GM12878 (cell line): ENCODE measurements at regions not wholly inside any gene's neighbourhood (a gene's known extent, or its start where the extent isn't known, plus 50 kb on each side); places are given as distances from the start of the nearest gene placed in this dataset.

Source experiments
- ATAC-seq: fragments of 200-7000 bp; cut with Tn5 transposase; 3 replicates; pipeline ENCODE4 v1.9.1; 2020; ENCODE audit warnings: mild to moderate bottlenecking, moderate library complexity
- BruUV-seq: library from RNA; stranded (reverse); fragments of 400-500 nt; replicated peaks from 2 replicates; lab custom pipeline; 2021; lab: Mats Ljungman, UMichigan
- CTCF ChIA-PET: fragments of 300-600 bp; sonication (Branson Sonifier 250); formaldehyde crosslinking; extraction: SDS; loops from one replicate; lab custom pipeline; 2021; ENCODE audit warnings: inconsistent platforms; lab: Yijun Ruan, JAX
- POLR2A ChIA-PET: fragments of 350-600 bp; formaldehyde crosslinking; extraction: SDS; loops from one replicate; lab custom pipeline; 2021; ENCODE audit warnings: inconsistent platforms; lab: Charles Lee
- RAD21 ChIA-PET: fragments of 300-600 bp; sonication (Branson Sonifier 250); formaldehyde crosslinking; loops from one replicate; lab custom pipeline; 2023; ENCODE audit warnings: antibody characterized with exemption; ENCODE audit not compliant: unreplicated experiment; lab: Charles Lee
- SMC1A ChIA-PET: fragments of 300-600 bp; sonication (Branson Sonifier 250); formaldehyde crosslinking; loops from one replicate; lab custom pipeline; 2023; ENCODE audit not compliant: unreplicated experiment, uncharacterized antibody; lab: Charles Lee
- DNase-seq: peaks from one replicate; pipeline ENCODE4 v3.0.0-alpha.2; 2011; ENCODE audit warnings: low read depth, low spot score
- FAIRE-seq: peaks from 3 replicates; lab custom pipeline; 2011; peaks lifted over from hg19 to GRCh38; lab: Jason Lieb, UNC
- H2AFZ ChIP-seq: 2 replicates; pipeline ENCODE4 v1.6.0; 2011; ENCODE audit warnings: low read depth, low read length, control low read depth; ENCODE audit not compliant: control insufficient read depth
- H3K27ac ChIP-seq: 2 replicates; pipeline ENCODE4 v1.5.1; 2011; ENCODE audit warnings: control low read depth; ENCODE audit not compliant: control insufficient read depth, insufficient read depth
- H3K27me3 ChIP-seq, 2 experiments: replicated peaks in 1 of 2; 2 replicates each; pipeline versions ENCODE4 v1.6.0 to v1.6.1; 2011; ENCODE audit warnings: low read length in 1 of 2; ENCODE audit not compliant: control insufficient read depth in 2 of 2, insufficient read depth in 2 of 2
- H3K36me3 ChIP-seq, 2 experiments: 2 replicates each; pipeline ENCODE4 v1.5.1; 2011; ENCODE audit warnings: low read length in 1 of 2; ENCODE audit not compliant: control insufficient read depth in 2 of 2, insufficient read depth in 2 of 2
- H3K4me1 ChIP-seq: 2 replicates; pipeline ENCODE4 v1.6.1; 2011; ENCODE audit warnings: mild to moderate bottlenecking, low read length, moderate library complexity, mixed read lengths; ENCODE audit not compliant: control insufficient read depth, insufficient read depth
- H3K4me2 ChIP-seq: 2 replicates; pipeline ENCODE4 v1.6.0; 2011; ENCODE audit warnings: control low read depth; ENCODE audit not compliant: control insufficient read depth, insufficient read depth
- H3K4me3 ChIP-seq: fragments of 200-600 bp; sonication (generic); 2 replicates; pipeline ENCODE4 v1.5.1; 2016
- H3K79me2 ChIP-seq: 2 replicates; pipeline ENCODE4 v1.6.0; 2011; ENCODE audit warnings: low read length; ENCODE audit not compliant: control insufficient read depth, insufficient read depth
- H3K9ac ChIP-seq: 2 replicates; pipeline ENCODE4 v1.8.0; 2011; ENCODE audit warnings: low read length, control low read depth, mixed read lengths; ENCODE audit not compliant: control insufficient read depth, insufficient read depth
- H3K9me3 ChIP-seq: replicated peaks from 3 replicates; pipeline ENCODE4 v1.5.1; 2011; ENCODE audit warnings: mild to moderate bottlenecking, low read length; ENCODE audit not compliant: control insufficient read depth, insufficient read depth
- H4K20me1 ChIP-seq: 2 replicates; pipeline ENCODE4 v1.6.0; 2011; ENCODE audit not compliant: control insufficient read depth, insufficient read depth
- MEF2B ChIP-seq: fragments of 450-650 bp; IDR thresholded peaks from 2 replicates; pipeline ENCODE4 v1.6.1; 2018; ENCODE audit warnings: mild to moderate bottlenecking, moderate library complexity; ENCODE audit not compliant: partially characterized antibody, poor library complexity, severe bottlenecking
- SIX5 ChIP-seq: IDR thresholded peaks from 2 replicates; pipeline ENCODE4 v1.6.1; 2011; ENCODE audit warnings: mild to moderate bottlenecking, low read depth, low read length, moderate library complexity; ENCODE audit not compliant: severe bottlenecking
- TCF12 ChIP-seq: IDR thresholded peaks from 2 replicates; pipeline ENCODE4 v1.6.1; 2011; ENCODE audit warnings: low read depth, mild to moderate bottlenecking, low read length
- ZNF687 ChIP-seq: fragments of 450-650 bp; IDR thresholded peaks from 2 replicates; pipeline ENCODE4 v1.6.1; 2017; ENCODE audit warnings: mild to moderate bottlenecking, moderate library complexity
- WGBS: methylation state at CpG from one replicate; pipeline ENCODE4 v1.1.6; 2016; ENCODE audit warnings: low lambda C conversion rate; ENCODE audit not compliant: insufficient replicate concordance, insufficient coverage; ENCODE audit errors: missing lambda C conversion rate; 5-methylcytosine and 5-hydroxymethylcytosine counted together
- in situ Hi-C: fragments of 300-500 bp; cut with MboI; formaldehyde crosslinking; loops from 9 replicates; pipeline ENCODE4 v1.14.3; 2018; ENCODE audit warnings: mixed read lengths
- intact Hi-C: fragments of 100-400 bp; cut with micrococcal nuclease; formaldehyde crosslinking; loops from one replicate; pipeline ENCODE4 v1.14.2; 2022; ENCODE audit not compliant: unreplicated experiment
- TF ChIP-seq, protein P1 (sequence below): IDR thresholded peaks from 2 replicates; pipeline ENCODE4 v1.6.1; 2011; ENCODE audit warnings: mild to moderate bottlenecking, low read depth, low read length, moderate library complexity; ENCODE audit not compliant: insufficient replicate concordance
- TF ChIP-seq, protein P2 (sequence below): fragments of 450-650 bp; conservative IDR thresholded peaks from 2 replicates; pipeline ENCODE4 v1.6.1; 2017; ENCODE audit warnings: mild to moderate bottlenecking, moderate library complexity
- TF ChIP-seq, protein P3 (sequence below): fragments of 450-650 bp; IDR thresholded peaks from 2 replicates; pipeline ENCODE4 v1.6.1; 2017; ENCODE audit warnings: mild to moderate bottlenecking, moderate library complexity

DNA sequence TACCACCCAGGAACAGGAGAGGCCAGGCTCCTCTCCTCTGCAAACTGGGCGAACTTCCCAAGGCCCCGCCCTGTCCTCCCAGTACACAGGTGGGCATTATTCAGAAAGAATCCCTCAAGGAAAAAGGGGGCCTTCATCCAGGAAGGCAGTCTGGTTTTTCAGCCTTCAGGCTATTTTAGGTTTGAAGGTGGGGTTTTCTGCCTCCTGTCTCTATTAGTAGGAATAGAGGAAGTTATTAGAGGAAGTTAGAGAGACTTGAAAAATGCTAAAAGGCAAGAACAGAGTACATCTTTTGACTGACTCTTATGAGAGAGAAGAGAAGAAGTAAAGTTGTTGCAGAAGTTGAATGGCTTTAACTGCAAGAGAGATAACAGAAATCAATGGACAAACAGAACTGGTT, 250.9 kb upstream of the SORCS1 start (continued):
- no peak for TF ChIP-seq ZNF687
- TF ChIP-seq TCF12 = no peak
- TF ChIP-seq, protein P1, sequence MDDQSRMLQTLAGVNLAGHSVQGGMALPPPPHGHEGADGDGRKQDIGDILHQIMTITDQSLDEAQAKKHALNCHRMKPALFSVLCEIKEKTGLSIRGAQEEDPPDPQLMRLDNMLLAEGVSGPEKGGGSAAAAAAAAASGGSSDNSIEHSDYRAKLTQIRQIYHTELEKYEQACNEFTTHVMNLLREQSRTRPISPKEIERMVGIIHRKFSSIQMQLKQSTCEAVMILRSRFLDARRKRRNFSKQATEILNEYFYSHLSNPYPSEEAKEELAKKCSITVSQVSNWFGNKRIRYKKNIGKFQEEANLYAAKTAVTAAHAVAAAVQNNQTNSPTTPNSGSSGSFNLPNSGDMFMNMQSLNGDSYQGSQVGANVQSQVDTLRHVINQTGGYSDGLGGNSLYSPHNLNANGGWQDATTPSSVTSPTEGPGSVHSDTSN = no peak
- peak; percentile 44 for TF ChIP-seq MEF2B

- Histone ChIP-seq H3K4me3 (no peak overlapping the region), H3K27me3 (no peaks in the 10 kb centered on the region), H3K4me2 (no peak overlapping the region), H3K4me1 (peaks cover 20% of the 10 kb centered on the region), H3K9me3 (no peaks in the 10 kb centered on the region), H3K36me3 (no peaks in the 10 kb centered on the region), H3K9ac (no peak overlapping the region), H2AFZ (no peak overlapping the region), H3K27ac (no peak overlapping the region), H3K79me2 (no peaks in the 10 kb centered on the region), H4K20me1 (no peaks in the 10 kb centered on the region)
- POLR2A ChIA-PET = no interaction called here
- SMC1A ChIA-PET = interaction anchor here (0.8 to 7.1 kb wide), 10 partner anchors 19 to 618 kb away, joined by 3 to 129 read pairs (median 3); no protein-coding TSS in a partner anchor
- intact Hi-C loops = no loop called here
- FAIRE-seq = no peak
- DNase-seq = no peak
- CTCF ChIA-PET = interaction anchor here (0.9 to 3.4 kb wide), 5 partner anchors 30 to 790 kb away, joined by 3 to 17 read pairs (median 5); no protein-coding TSS in a partner anchor
- BruUV-seq = no TSS peak
- in situ Hi-C loops = loop anchor here (5.0 to 25.0 kb wide), 2 partner anchors 398 to 1123 kb away; no protein-coding TSS in a partner anchor
- no peak for ATAC-seq
- 50% methylated on average over 1 of the region's 1 CpG for WGBS
- RAD21 ChIA-PET = interaction anchor here (0.8 to 1.7 kb wide), 4 partner anchors 23 to 495 kb away, joined by 3 read pairs; no protein-coding TSS in a partner anchor
- TF ChIP-seq, protein P2, sequence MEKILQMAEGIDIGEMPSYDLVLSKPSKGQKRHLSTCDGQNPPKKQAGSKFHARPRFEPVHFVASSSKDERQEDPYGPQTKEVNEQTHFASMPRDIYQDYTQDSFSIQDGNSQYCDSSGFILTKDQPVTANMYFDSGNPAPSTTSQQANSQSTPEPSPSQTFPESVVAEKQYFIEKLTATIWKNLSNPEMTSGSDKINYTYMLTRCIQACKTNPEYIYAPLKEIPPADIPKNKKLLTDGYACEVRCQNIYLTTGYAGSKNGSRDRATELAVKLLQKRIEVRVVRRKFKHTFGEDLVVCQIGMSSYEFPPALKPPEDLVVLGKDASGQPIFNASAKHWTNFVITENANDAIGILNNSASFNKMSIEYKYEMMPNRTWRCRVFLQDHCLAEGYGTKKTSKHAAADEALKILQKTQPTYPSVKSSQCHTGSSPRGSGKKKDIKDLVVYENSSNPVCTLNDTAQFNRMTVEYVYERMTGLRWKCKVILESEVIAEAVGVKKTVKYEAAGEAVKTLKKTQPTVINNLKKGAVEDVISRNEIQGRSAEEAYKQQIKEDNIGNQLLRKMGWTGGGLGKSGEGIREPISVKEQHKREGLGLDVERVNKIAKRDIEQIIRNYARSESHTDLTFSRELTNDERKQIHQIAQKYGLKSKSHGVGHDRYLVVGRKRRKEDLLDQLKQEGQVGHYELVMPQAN = no peak
- no peak for TF ChIP-seq SIX5
- TF ChIP-seq, protein P3, sequence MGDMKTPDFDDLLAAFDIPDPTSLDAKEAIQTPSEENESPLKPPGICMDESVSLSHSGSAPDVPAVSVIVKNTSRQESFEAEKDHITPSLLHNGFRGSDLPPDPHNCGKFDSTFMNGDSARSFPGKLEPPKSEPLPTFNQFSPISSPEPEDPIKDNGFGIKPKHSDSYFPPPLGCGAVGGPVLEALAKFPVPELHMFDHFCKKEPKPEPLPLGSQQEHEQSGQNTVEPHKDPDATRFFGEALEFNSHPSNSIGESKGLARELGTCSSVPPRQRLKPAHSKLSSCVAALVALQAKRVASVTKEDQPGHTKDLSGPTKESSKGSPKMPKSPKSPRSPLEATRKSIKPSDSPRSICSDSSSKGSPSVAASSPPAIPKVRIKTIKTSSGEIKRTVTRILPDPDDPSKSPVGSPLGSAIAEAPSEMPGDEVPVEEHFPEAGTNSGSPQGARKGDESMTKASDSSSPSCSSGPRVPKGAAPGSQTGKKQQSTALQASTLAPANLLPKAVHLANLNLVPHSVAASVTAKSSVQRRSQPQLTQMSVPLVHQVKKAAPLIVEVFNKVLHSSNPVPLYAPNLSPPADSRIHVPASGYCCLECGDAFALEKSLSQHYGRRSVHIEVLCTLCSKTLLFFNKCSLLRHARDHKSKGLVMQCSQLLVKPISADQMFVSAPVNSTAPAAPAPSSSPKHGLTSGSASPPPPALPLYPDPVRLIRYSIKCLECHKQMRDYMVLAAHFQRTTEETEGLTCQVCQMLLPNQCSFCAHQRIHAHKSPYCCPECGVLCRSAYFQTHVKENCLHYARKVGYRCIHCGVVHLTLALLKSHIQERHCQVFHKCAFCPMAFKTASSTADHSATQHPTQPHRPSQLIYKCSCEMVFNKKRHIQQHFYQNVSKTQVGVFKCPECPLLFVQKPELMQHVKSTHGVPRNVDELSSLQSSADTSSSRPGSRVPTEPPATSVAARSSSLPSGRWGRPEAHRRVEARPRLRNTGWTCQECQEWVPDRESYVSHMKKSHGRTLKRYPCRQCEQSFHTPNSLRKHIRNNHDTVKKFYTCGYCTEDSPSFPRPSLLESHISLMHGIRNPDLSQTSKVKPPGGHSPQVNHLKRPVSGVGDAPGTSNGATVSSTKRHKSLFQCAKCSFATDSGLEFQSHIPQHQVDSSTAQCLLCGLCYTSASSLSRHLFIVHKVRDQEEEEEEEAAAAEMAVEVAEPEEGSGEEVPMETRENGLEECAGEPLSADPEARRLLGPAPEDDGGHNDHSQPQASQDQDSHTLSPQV = no peak
These were observed 249.5 kb upstream of the SORCS1 start for GRCh38 chr10:107413971-107414370.
